BE2C (cell line): ENCODE measurements at regions not wholly inside any gene's neighbourhood (a gene's known extent, or its start where the extent isn't known, plus 50 kb on each side); places are given as distances from the start of the nearest gene placed in this dataset.

Experiments used
- DNase-seq: peaks from one replicate; pipeline ENCODE4 v3.0.0-alpha.2; 2020
- H3K27me3 ChIP-seq: fragments of 250-450 bp; sonication (Bioruptor Pico); 2 replicates; pipeline ENCODE4 v1.5.1; 2020; ENCODE audit warnings: mild to moderate bottlenecking
- H3K36me3 ChIP-seq: fragments of 250-450 bp; sonication (Bioruptor Pico); 2 replicates; pipeline ENCODE4 v1.5.1; 2020; ENCODE audit warnings: mild to moderate bottlenecking
- H3K4me1 ChIP-seq: fragments of 250-450 bp; sonication (Bioruptor Pico); 2 replicates; pipeline ENCODE4 v1.5.1; 2020
- H3K4me3 ChIP-seq: 2 replicates; pipeline ENCODE4 v1.5.1; 2011; ENCODE audit warnings: low read depth, low read length
- H3K9me3 ChIP-seq: fragments of 250-450 bp; sonication (Bioruptor Pico); 2 replicates; pipeline ENCODE4 v1.5.1; 2020
- CTCF ChIP-seq: IDR thresholded peaks from 2 replicates; pipeline ENCODE4 v1.5.1; 2012; ENCODE audit warnings: mild to moderate bottlenecking, low read depth, low read length

GRCh38 chr7:148472406-148472805 is 118.2 kb upstream of the C7orf33 start:
- H3K9me3 ChIP-seq: no peaks in the 10 kb centered on the region
- no peak for DNase-seq
- no peak overlapping the region for H3K4me3 ChIP-seq
- TF ChIP-seq CTCF: no peak
- no peaks in the 10 kb centered on the region for H3K4me1 ChIP-seq
- H3K27me3 ChIP-seq: no peaks in the 10 kb centered on the region
- no peaks in the 10 kb centered on the region for H3K36me3 ChIP-seq

- no peak for DNase-seq
- no peak for TF ChIP-seq CTCF
- Histone ChIP-seq H3K36me3 (no peaks in the 10 kb centered on the region), H3K9me3 (no peaks in the 10 kb centered on the region), H3K27me3 (no peaks in the 10 kb centered on the region), H3K4me1 (no peaks in the 10 kb centered on the region), H3K4me3 (no peak overlapping the region)
Observed at GRCh38 chr7:148473703-148474480, 116.7 kb upstream of the C7orf33 start.

- DNase-seq: no peak
- Histone ChIP-seq H3K4me1 (no peaks in the 10 kb centered on the region), H3K4me3 (no peak overlapping the region), H3K9me3 (no peaks in the 10 kb centered on the region), H3K36me3 (no peaks in the 10 kb centered on the region), H3K27me3 (no peaks in the 10 kb centered on the region)
- TF ChIP-seq CTCF: no peak
Observed at GRCh38 chr7:148474481-148475025, 116.0 kb upstream of the C7orf33 start.

- TF ChIP-seq CTCF: no peak
- Histone ChIP-seq H3K4me3 (no peak overlapping the region), H3K27me3 (no peaks in the 10 kb centered on the region), H3K36me3 (no peaks in the 10 kb centered on the region), H3K9me3 (no peaks in the 10 kb centered on the region), H3K4me1 (no peaks in the 10 kb centered on the region; the same call in 1 of the 2 replicates)
- no peak for DNase-seq
Observed at GRCh38 chr7:148478551-148478950, 112.0 kb upstream of the C7orf33 start.

GRCh38 chr7:148480479-148481146 is 110.0 kb upstream of the C7orf33 start:
- no peaks in the 10 kb centered on the region for H3K36me3 ChIP-seq
- H3K9me3 ChIP-seq: no peaks in the 10 kb centered on the region
- no peak overlapping the region for H3K4me3 ChIP-seq
- no peaks in the 10 kb centered on the region for H3K27me3 ChIP-seq
- DNase-seq: no peak
- TF ChIP-seq CTCF: peak; percentile 39
- no peaks in the 10 kb centered on the region; the same call in 1 of the 2 replicates for H3K4me1 ChIP-seq

- Histone ChIP-seq H3K36me3 (no peaks in the 10 kb centered on the region), H3K9me3 (no peaks in the 10 kb centered on the region), H3K4me1 (no peaks in the 10 kb centered on the region; the same call in 1 of the 2 replicates), H3K4me3 (no peak overlapping the region), H3K27me3 (no peaks in the 10 kb centered on the region)
- TF ChIP-seq CTCF: no peak
- no peak for DNase-seq
Observed at GRCh38 chr7:148481147-148481526, 109.4 kb upstream of the C7orf33 start.
